NCI-H345 treated with DMSO at 0.1 percent for 48 hours (cell line): ENCODE measurements at regions not wholly inside any gene's neighbourhood (a gene's known extent, or its start where the extent isn't known, plus 50 kb on each side); places are given as distances from the start of the nearest gene placed in this dataset.

Experiments
- DNase-seq: peaks from one replicate; lab custom pipeline; 2025; ENCODE audit not compliant: unreplicated experiment; lab: John Stamatoyannopoulos, UW

DNA sequence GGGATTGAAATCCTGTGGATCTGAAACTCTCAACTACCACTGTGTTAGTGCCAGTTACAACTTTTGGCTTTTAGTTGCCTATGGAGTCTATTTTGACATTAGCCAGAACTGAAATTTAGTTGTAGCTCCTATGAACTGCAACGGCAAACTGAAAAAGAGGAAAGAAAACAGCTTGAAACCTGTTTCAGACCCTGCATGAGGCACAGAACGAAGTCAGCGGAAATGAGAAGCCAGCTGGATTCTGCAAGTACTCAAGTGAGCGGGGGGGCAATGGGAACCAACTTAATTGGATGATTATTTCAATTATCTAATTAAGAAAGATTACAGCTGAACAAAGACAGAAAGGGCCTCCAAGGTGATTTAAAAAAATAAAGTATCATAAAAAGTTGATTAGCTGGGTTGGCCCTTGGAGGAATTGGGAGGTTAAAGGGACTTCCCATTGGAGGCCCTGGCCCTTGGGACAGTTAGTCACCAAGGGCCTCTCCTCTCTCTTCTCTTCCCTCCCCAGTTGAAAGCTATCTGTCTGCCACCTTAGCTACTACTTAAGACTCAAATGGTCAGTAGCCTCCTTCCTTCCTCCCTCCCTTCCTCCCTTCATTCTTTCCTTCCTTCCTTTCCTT is 352.1 kb downstream of the SHQ1 start:
- DNase-seq: no peak

DNA sequence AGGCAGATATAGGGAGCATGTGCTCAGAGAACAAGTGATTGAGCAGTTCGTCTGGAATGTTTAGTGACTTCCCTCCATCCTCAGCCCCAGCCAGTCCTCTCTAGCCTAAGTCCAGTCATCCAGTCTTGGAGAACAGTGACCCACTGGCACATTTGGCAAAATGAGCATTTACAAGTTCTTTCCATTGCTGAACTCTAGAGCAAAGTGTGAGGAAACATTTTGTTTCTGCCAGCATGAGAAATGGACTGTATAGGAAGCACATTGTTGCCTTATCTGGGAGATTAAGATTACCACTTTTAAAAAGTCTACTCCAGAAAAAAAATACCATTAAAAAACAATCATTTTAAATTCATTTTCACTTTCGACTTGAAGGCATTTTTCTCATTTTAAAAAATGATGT is 353.6 kb downstream of the SHQ1 start:
- no peak for DNase-seq

DNA sequence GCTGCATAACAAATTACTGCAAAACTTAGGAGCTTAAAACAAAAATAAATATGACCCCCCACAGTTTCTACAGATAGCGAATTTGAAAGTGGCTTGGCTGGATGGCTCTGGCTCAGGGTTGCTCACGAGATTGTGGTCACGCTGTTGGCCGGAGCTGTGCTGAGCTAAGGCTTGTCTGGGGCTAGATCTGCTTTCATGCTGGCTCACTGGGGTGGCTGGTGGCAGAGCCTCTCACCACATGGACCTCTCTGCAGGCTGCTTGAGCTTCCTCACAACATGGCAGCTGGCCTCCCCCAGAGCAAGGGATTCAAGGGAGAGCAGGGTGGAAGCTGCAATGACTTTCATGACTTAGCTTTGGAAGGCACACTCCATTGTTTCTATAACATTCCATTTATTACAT is 354.1 kb downstream of the SHQ1 start:
- no peak for DNase-seq

DNA sequence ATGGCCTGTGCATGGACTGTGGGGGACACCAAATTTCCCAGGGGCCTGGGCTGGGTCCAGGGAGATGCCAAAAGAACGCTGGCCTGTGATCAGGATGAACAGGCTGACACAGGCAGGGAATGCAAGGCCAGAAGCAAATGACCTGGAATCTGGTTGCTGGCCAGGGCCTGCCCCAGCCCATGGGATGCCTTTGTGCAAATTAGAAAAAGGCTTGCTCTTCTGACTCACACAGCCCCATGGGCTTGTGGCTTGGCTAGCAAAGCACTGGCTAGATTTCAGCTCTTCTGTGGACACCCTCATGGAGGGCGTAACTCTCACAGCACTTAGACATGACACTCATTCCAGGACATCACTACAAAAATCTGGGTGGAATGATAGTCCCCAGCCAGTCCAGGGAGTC is 356.0 kb downstream of the SHQ1 start:
- DNase-seq: no peak

DNA sequence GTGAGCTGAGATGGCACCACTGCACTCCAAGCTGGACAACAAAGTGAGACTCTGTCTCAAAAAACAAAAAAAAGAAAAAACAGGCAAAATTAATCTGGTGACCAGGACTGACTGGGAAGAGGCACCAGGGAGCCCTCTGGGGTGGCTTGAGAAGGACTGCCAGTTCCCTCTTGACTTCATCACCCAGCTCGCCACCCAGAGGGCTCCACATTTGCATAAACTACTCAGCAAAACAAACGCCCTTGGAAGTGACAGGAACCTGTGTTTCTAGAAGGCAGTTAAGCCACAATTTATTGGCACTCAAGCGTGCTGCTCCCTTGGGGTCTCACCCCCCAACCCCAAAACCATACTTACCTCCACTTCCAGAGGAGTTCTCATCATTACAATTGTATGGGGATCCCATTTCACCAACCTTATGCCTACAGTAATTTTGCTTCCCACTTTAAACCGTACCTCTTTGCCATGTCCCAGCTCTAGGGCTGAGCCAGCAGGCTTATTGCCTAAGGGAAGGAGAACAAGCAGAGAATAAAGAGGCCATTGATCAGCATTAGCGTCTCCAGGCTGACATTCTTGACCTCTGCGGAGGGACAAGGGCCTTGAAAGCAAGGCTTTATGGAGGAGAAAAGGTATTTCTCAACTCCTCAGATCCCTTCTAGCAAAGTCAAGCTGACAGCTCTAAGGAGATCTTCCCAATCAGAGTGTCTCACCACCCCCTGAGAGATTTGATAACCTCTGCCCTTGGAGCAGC is 357.4 kb downstream of the SHQ1 start:
- DNase-seq: no peak

DNA sequence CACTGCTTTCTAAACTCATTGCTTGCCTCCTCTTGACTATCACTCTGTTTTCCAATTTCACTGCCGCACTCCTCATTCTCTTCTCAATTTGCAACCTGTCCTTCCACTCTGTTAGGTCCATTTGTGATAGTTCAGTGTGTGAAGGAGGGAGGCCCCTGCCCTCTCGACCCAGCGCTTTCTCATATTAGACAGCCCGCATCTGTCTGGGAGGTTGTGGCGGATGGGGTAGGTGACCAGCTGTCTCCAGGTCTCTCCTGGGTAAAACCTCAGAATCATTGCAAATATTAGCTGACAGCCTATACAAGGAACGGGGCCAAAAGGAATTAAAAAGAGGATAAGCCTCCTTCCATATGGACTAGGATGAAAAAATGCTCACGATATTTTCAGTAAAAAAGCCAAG is 358.3 kb downstream of the SHQ1 start:
- no peak for DNase-seq

DNA sequence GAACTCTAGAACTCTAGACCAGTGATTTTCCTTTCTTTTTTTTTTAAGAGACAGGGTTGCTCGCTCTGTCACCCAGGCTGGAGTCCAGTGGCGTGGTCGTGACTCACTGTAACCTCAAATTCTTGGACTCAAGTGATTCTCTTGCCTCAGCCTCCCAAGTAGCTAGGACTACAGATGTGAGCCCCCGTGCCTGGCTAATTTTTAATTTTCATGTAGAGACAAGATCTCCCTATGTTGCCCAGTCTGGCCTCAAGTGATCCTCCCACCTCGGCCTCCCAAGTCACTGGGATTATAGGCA is 359.6 kb downstream of the SHQ1 start:
- no peak for DNase-seq

DNA sequence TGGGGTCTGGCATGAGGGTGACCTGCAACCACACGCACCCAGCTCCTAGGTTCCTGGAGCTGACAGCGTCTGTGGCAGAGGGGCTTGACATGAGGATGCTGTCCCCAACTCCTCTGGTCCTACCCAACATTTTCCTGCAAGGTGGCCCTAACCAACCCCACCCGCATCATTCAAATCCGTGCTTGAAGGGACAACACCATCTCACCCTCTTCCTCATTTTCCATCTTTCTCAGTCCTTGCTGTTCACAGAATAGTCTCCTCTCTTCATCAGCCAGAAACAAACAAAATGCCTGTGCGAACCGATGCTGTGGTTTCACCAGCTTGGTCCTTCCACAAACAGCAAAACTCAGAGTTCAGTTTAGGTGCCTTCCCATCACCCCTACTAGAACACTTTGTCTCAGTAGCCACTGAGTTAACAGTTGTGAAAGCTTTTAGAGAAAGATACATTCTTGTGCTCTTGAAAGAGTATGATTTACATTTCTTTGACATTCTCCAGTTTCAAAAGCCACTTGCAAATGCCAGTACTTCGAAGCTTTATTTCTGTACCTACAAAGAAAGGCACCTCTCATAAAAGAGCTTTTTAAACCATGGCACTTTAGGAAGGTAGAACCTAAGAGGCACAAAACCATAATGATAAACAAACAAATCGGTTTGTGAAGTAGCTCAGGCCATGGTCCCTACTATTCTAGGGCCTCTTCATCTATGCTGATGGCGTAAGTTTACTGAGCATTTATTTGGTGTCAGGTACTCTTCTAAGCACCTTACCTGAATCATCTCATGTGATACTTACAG is 360.1 kb downstream of the SHQ1 start:
- DNase-seq: no peak

DNA sequence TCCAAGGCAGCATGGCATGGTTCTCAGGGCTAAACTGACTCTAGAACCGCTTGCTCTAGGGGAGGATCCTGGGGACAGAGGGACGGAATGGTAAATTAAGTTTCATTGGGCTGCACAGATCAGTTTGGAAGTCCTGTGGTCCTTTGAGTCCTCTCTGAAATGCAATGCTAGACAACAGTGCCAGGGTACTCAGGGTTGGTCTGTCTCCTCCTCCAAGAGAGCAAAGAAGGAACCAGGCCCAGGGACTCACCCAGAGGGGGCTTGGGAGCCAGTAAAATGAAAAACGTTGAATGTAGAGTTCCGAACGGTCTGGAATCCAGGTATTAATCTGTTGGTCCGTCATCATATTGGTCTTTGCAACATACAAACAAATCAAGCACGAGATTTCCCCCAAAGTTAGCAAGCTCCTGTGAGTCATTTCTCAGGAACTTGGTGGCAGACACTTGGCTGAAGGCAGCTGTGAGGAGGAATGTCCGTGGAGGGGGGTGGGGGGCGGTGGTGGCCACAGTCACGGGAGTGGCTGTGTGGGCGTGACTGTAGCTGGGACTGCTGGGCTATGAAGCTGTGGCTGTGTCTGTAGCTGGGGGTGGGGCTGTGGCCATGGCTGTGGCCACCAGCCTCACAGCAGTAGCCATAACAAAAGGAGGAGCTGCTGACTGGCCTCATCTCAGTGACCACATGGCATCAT is 361.0 kb downstream of the SHQ1 start:
- DNase-seq: no peak

DNA sequence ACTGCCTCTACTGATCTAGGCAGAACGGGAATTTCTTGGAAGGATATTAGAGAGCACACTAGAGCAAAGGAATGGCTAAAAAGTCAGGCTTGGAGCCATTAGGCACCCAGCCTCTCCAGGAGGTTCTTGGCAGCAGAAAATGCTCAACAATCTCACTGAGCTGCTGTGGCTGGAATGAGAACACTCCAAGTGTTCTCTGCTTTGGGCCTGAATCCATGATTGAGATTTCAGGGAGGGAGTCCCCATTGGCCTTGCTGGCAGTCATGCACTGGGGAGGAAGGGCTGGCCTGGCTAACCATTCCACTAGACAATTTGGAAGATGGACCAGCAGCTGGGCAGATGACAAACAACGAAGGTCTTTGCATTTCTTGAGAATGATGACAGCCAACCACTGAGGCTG is 362.6 kb downstream of the SHQ1 start:
- DNase-seq: no peak

DNA sequence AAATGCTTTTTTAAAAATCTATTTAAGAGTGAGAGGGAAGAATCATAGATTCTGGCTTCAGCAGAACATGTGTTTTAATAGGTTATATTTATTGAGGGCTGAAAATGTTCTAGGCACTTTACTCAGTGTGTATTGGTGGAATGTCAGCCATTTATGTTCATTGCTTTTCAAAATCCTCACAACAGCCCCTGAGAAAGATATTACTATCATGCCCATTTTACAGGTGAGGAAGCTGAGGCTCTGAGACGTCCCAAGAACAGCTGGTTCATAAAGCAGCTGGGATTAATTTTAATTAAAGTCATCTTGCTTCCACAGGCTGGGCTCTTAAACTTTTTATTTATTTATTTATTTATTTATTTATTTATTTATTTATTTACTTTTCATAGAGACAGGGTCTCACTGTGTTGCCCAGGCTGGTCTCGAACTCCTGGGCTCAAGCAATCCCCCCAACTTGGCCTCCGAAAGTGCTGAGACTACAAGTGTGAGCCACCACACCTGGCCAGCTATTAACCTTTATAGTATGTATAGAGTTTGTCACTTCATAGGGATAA is 364.6 kb downstream of the SHQ1 start:
- DNase-seq: no peak

DNA sequence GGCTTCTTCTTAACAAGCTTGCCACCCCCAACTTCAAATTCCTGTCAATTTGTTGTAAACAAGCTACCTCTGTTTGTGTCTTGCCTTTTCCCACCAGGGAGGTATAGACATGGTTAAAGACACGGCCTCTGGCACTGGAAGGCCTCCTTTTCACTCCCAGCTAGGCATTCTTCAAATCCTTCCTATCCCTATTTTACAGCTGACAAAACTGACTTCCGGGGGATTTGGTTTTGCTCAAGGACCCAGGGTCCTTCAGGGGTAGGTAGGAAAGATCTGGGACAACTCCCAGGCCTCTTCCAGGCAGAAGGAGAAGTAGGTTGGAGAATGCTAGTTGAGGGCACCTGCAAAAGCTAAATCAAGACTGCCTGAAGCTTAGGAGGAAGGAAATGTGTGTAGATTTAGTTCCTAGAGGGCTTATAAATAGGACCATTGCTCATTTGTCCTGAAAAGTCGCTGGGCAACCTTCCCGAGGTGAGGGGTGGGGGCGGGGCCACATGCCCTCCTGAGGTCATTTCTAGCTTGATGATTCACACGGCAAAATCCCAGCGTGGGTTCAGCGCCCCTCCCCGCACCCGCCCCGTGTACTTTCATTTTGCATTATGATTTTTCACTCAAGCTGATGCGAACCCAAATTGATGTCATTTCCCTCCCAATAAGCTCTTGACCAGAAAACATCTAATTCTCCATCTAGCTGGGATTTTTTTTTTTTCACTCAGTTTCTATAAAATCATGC is 365.5 kb downstream of the SHQ1 start:
- no peak for DNase-seq

DNA sequence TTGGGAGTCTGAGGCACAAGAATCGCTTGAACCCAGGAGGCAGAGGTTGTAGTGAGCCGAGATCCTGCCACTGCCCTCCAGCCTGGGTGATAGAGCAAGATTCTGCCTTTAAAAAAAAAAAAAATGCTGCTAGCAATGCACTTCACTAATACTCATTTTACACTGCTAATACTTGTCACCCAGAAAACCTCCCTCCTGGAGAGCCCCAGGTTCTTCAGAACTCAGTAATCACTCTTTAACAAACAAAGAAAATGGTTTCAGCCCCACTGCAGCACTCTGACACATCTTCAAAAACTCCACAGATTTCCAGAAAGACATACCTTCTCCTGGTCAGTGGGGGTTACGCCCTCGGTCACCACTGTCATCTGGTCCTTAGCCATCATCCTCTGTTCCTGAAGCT is 366.7 kb downstream of the SHQ1 start:
- no peak for DNase-seq

DNA sequence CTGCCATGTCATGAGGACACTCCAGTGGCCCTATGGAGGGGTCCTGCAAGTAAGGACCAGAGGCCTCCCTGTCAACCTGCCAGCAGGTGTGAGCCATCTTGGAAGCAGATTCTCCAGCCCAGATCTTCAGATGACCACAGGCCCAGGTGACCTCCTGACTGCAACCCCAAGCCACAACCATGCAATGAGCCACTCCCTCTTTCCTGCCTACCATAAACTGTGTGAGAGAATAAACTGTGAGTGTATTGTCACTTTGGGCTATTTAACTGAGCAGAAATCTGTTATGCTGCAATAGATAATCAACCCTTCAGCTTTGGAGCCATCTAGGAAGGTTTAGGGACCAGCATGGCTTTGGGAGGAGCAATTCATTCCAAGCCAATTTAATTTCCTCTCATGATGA is 367.9 kb downstream of the SHQ1 start:
- DNase-seq: no peak

DNA sequence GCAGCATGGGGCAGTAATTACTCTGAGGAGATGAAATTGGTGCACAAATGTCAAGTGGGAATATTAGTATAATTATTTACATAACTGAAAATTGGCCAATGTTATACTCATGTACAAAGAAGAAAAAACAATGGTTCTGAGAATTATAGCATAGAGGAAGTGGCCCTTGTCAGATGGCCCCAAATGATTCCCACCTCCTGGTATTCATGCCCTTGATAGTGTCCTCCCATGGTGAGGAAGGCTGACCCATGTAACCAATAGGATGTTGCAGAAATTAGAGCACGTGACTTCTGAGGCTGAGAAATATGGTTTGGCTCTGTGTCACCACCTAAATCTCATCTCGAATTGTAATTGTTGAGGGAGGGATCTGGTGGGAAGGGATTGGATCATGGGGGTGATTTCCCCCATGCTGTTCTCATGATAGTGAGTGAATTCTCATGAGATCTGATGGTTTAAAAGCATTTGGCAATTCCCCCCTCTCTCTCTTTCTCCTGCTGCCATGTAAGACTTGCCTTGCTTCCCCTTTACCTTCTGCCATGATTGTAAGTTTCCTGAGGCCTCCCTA is 368.5 kb downstream of the SHQ1 start:
- DNase-seq: no peak

DNA sequence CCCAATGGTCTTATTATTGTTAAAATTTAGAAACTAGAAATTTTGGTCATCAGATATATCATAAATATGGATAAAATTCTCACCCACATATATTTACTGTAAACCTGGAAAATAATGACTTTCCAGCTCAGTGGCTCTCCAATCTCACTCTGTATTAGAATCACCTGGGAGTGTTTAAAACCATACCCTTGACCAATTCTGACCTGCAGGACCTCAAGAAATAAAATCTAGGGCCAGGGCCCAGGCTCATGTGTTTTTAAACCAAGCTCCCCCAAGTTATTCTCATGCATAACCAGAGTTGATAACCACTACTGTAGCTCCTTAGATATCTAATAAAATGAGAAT is 372.1 kb downstream of the SHQ1 start:
- no peak for DNase-seq

DNA sequence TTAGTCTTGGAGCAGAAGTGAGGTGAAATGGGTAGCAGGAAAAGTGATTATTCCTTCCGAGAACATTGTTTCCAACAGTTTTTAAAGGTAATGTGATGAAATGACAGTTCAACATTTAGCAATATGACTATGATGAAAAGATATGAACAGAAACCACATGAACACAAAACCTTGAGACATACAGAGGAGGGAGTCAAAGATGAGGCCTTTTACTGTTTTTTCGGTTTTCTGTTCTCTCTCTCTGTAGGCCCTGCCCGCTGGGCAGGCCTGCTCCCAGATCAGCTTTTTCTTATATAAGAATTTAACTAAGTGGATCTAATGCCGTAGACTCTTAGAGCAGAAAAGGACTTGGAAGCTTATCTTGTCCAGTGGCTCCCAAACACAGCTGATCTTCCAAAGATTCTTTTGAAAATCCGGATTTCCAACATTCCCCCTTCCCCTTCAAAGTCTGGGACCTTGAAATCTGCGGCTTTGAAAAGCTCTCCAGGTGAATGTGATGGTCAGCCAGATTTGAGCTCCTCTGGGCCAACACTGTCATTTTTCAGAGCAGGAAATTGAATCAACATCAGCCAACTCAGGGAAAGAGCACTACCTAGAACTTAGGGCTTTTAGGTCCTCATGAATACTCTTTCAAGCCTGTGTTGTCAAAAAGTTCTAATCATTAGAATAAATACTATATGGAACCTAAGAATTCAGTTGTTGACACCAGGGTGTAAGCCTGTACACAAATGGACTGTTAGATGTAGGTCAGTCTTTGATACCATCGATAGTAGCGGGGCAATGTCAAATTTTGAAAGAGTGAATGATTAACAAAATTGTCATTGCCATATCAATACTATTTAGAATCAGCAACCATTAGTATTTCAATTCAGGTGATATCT is 372.7 kb downstream of the SHQ1 start:
- DNase-seq: no peak

DNA sequence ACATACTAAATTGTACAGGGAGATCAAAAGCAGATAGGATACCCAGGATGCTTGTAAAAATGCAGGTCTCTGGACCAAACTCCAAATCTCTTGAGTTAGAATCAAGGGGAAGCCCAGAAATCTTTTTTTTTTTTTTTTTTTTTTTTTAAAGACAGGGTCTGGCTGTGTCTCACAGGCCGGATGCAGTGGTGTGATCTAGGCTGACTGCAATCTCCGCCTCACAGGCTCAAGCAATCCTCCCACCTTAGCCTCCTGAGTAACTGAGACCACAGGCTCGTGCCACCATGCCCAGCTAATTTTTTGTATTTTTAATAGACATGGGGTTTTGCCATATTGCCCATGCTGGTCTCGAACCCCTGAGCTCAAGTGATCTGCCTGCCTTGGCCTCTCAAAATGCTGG is 373.5 kb downstream of the SHQ1 start:
- no peak for DNase-seq

DNA sequence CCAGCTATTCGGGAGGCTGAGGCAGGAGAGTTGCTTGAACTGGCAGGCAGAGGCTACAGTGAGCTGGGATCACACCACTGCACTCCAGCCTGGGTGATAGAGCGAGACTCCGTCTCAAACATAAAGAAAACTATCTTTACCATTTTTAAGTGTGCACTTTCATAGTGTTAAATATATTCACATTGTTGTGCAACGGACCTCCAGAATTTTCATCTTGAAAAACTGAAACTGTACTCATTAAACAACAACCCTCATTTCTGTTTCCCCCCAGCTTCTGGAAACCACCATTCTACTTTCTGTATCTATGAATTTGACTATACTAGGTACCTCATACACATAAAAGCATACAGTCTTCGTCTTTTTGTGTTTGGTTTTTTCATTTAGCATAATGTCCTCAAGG is 375.1 kb downstream of the SHQ1 start:
- no peak for DNase-seq

DNA sequence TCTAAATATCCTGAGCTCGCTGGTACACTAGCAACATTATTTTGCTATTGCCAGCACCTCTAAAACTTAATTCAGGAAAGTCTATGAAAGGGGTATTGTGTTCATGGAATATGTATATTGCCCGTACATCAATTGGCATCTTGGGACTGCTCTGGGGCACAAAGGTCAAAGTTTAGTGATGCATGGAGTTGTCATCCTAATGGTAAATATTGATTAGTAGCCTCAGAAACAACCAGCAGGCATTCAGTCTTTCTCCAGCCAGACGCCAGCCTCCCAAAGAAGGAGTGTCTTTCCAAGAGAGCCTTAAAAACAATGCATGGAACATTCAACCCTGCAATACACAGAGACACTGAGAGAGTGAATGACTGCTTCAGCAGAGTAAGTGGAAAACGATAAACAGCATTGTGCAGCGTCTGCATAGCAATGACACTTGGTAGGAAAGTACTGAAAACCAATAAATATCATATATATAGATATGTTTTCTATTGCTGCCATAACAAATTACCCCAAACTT is 377.3 kb downstream of the SHQ1 start:
- no peak for DNase-seq
